ENCODE measurements at regions not wholly inside any gene's neighbourhood (a gene's known extent, or its start where the extent isn't known, plus 50 kb on each side); places are given as distances from the start of the nearest gene placed in this dataset.

DNA sequence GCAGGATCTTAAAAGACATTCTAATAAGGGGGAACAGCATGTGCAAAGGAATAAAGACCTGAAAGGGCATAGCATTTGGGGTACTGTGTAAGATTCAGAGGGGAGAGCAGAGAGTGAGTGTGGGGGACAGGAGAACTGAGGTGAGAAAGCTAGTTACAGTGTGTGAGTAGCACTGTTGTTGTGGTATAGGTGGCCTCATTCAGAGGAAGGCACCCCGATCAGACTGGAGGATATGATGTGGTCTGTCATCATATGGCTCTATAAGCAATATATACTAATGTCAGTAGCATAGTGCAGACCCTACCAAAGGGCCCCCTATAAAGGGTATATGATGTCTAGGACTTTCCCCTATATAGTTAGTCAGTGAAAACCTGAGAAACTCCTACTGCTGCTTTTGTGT is 175.8 kb downstream of the FMR1NB start:
- Histone ChIP-seq H3K23ac (ENCODE audit: insufficient read length, low read depth, low read length) (no peak overlapping the region), H3K79me1 (ENCODE audit: insufficient read depth, low read depth, low read length, poor library complexity, severe bottlenecking) (no peaks in the 10 kb centered on the region), H3K4me1 (ENCODE audit: insufficient read depth, low read length) (no peaks in the 10 kb centered on the region), H4K20me1 (ENCODE audit: control insufficient read depth, insufficient read depth, insufficient read length) (no peaks in the 10 kb centered on the region), H4K91ac (ENCODE audit: insufficient read length, low read depth, low read length) (no peak overlapping the region), H2BK5ac (ENCODE audit: insufficient read length, low read length) (no peak overlapping the region), H3K18ac (ENCODE audit: insufficient read length, low read depth, low read length) (no peak overlapping the region), H3K14ac (ENCODE audit: insufficient read depth, low read length) (no peak overlapping the region), H3K9ac (ENCODE audit: extremely low read depth, insufficient read length, low read length) (no peak overlapping the region), H2BK20ac (ENCODE audit: low read depth, low read length, poor library complexity, severe bottlenecking) (no peak overlapping the region), H3K9me3 (ENCODE audit: control insufficient read depth, low read depth, low read length) (peaks cover 61% of the 10 kb centered on the region), H2AFZ (ENCODE audit: low read length) (no peak overlapping the region), H3K79me2 (ENCODE audit: insufficient read depth, low read length) (no peaks in the 10 kb centered on the region), H2BK120ac (ENCODE audit: low read depth, low read length, poor library complexity, severe bottlenecking) (no peak overlapping the region), H3T11ph (ENCODE audit: low read length) (no peak overlapping the region), H4K5ac (ENCODE audit: insufficient read length, low read depth, low read length) (no peak overlapping the region), H2BK15ac (ENCODE audit: low read depth, low read length) (no peak overlapping the region), H3K27ac (ENCODE audit: insufficient read length, low read depth, low read length) (no peak overlapping the region), H4K8ac (replicated peaks; ENCODE audit: insufficient read length, low read depth, low read length) (no peak overlapping the region), H3K4me2 (ENCODE audit: insufficient read depth, insufficient read length, low read length) (no peak overlapping the region), H2AK5ac (ENCODE audit: insufficient read length, low read length) (no peak overlapping the region), H3K4ac (ENCODE audit: low read depth, low read length) (no peak overlapping the region), H3K27me3 (ENCODE audit: insufficient read depth, low read length) (no peaks in the 10 kb centered on the region), H3K56ac (ENCODE audit: insufficient read length, low read depth, low read length) (no peak overlapping the region), H3K23me2 (ENCODE audit: insufficient read length, low read depth, low read length, poor library complexity, severe bottlenecking) (no peaks in the 10 kb centered on the region), H2BK12ac (ENCODE audit: insufficient read length, low read depth, low read length) (no peak overlapping the region)
- no CpG with 5 or more reads among the region's 1 CpG for WGBS (ENCODE audit: extremely low coverage, insufficient read length, low lambda C conversion rate)
- Mint-ChIP-seq H3K9me3 (peaks cover 50 to 55% of the 10 kb centered on the region in 2 experiments), H3K27me3 (ENCODE audit: low read depth) (no peaks in the 10 kb centered on the region), H3K27ac (no peak overlapping the region), H3K36me3 (ENCODE audit: insufficient read depth in 1 of 3, low read depth in 3 of 3) (peaks cover 0 to 3% (median 0%) of the 10 kb centered on the region in 3 experiments; a peak in 3 of 7 replicates), H3K4me3 (no peak overlapping the region), H3K4me1 (peaks cover 0 to 2% of the 10 kb centered on the region in 2 experiments; a peak in 2 of 4 replicates)
- TF ChIP-seq, protein P1, sequence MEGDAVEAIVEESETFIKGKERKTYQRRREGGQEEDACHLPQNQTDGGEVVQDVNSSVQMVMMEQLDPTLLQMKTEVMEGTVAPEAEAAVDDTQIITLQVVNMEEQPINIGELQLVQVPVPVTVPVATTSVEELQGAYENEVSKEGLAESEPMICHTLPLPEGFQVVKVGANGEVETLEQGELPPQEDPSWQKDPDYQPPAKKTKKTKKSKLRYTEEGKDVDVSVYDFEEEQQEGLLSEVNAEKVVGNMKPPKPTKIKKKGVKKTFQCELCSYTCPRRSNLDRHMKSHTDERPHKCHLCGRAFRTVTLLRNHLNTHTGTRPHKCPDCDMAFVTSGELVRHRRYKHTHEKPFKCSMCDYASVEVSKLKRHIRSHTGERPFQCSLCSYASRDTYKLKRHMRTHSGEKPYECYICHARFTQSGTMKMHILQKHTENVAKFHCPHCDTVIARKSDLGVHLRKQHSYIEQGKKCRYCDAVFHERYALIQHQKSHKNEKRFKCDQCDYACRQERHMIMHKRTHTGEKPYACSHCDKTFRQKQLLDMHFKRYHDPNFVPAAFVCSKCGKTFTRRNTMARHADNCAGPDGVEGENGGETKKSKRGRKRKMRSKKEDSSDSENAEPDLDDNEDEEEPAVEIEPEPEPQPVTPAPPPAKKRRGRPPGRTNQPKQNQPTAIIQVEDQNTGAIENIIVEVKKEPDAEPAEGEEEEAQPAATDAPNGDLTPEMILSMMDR (conservative IDR thresholded peaks at IDR 0.05) = no peak
- no peak for DNase-seq
